Fibroblast of lung (primary cell): ENCODE measurements at regions not wholly inside any gene's neighbourhood (a gene's known extent, or its start where the extent isn't known, plus 50 kb on each side); places are given as distances from the start of the nearest gene placed in this dataset.

Experiments used
- DNase-seq, 2 donors: peaks; one replicate each; pipeline versions ENCODE4 v3.0.0 to v3.0.0-alpha.2; 2010; ENCODE audit warnings: low read depth in 2 of 2
- H2AFZ ChIP-seq: 2 replicates; pipeline ENCODE4 v1.5.1; 2012; ENCODE audit warnings: low read length, control low read depth, inconsistent platforms
- H3K27ac ChIP-seq: 2 replicates; pipeline ENCODE4 v1.5.1; 2011; ENCODE audit warnings: low read length, control low read depth; ENCODE audit not compliant: insufficient read depth
- H3K27me3 ChIP-seq: 2 replicates; pipeline ENCODE4 v1.5.1; 2011; ENCODE audit warnings: mild to moderate bottlenecking, low read length; ENCODE audit not compliant: control insufficient read depth, insufficient read depth
- H3K36me3 ChIP-seq: 2 replicates; pipeline ENCODE4 v1.5.1; 2011; ENCODE audit warnings: low read length; ENCODE audit not compliant: control insufficient read depth, insufficient read depth
- H3K4me1 ChIP-seq: 2 replicates; pipeline ENCODE4 v1.5.1; 2011; ENCODE audit warnings: low read length; ENCODE audit not compliant: control insufficient read depth, insufficient read depth; ENCODE audit errors: extremely low read depth
- H3K4me2 ChIP-seq: 2 replicates; pipeline ENCODE4 v1.5.1; 2011; ENCODE audit warnings: low read length, control low read depth; ENCODE audit not compliant: insufficient read depth; ENCODE audit errors: extremely low read depth
- H3K4me3 ChIP-seq, 4 experiments: fragments of 200-600 bp in 1 of 4; sonication (generic) in 1 of 4; replicated peaks in 1 of 4; 2 replicates each; pipeline ENCODE4 v1.5.1; 2011 to 2016; ENCODE audit warnings: low read length in 4 of 4, low read depth in 3 of 4, mild to moderate bottlenecking in 3 of 4, control low read depth in 2 of 4, inconsistent platforms in 1 of 4, mixed read lengths in 1 of 4; ENCODE audit not compliant: insufficient read depth in 1 of 4; ENCODE audit errors: control extremely low read depth in 1 of 4
- H3K79me2 ChIP-seq: 2 replicates; pipeline ENCODE4 v1.5.1; 2012; ENCODE audit warnings: mild to moderate bottlenecking, low read length, inconsistent platforms; ENCODE audit not compliant: control insufficient read depth, insufficient read depth
- H3K9ac ChIP-seq: 2 replicates; pipeline ENCODE4 v1.5.1; 2011; ENCODE audit warnings: mild to moderate bottlenecking, low read length, control low read depth; ENCODE audit not compliant: insufficient read depth
- H3K9me3 ChIP-seq: 2 replicates; pipeline ENCODE4 v1.5.1; 2012; ENCODE audit warnings: low read depth, low read length; ENCODE audit not compliant: control insufficient read depth, insufficient read depth
- H4K20me1 ChIP-seq: 2 replicates; pipeline ENCODE4 v1.5.1; 2011; ENCODE audit warnings: low read length; ENCODE audit not compliant: control insufficient read depth, insufficient read depth; ENCODE audit errors: extremely low read depth
- CTCF ChIP-seq, 2 donors: IDR thresholded peaks in 1 of 2; conservative IDR thresholded peaks in 1 of 2; 1 replicate in 1 of 2; 2 replicates in 1 of 2; pipeline ENCODE4 v1.5.1; 2011 to 2012; ENCODE audit warnings: low read length in 2 of 2, control low read depth in 1 of 2, inconsistent platforms in 1 of 2, low read depth in 1 of 2, mild to moderate bottlenecking in 1 of 2
- EZH2 ChIP-seq: IDR thresholded peaks from 2 replicates; pipeline ENCODE4 v1.5.1; 2012; ENCODE audit warnings: low read length, control low read depth, mild to moderate bottlenecking; ENCODE audit errors: missing control alignments

GRCh38 chr12:126076515-126076914 is 1011.3 kb downstream of the AACS start:
- Histone ChIP-seq H3K9ac (no peak overlapping the region), H3K4me2 (no peak overlapping the region), H3K27ac (no peak overlapping the region), H3K79me2 (no peaks in the 10 kb centered on the region), H3K9me3 (no peaks in the 10 kb centered on the region), H4K20me1 (no peaks in the 10 kb centered on the region), H2AFZ (no peak overlapping the region), H3K4me3 (no peak overlapping the region), H3K27me3 (no peaks in the 10 kb centered on the region), H3K4me1 (no peaks in the 10 kb centered on the region), H3K36me3 (no peaks in the 10 kb centered on the region)
- no peak for DNase-seq
- no peak for TF ChIP-seq CTCF (conservative IDR thresholded peaks at IDR 0.05 in 1 of 2, IDR thresholded peaks at IDR 0.05 in 1 of 2; ENCODE audit: low read depth in 1 of 2, low read length in 2 of 2)
- TF ChIP-seq EZH2, result no peak

GRCh38 chr12:126083926-126084325 is 1018.7 kb downstream of the AACS start:
- H3K9ac ChIP-seq, result no peak overlapping the region
- no peaks in the 10 kb centered on the region for H3K27me3 ChIP-seq
- H3K27ac ChIP-seq, result no peak overlapping the region
- H3K79me2 ChIP-seq, result no peaks in the 10 kb centered on the region
- H4K20me1 ChIP-seq, result no peaks in the 10 kb centered on the region
- H3K9me3 ChIP-seq, result no peaks in the 10 kb centered on the region
- no peaks in the 10 kb centered on the region for H3K4me1 ChIP-seq
- no peak for TF ChIP-seq EZH2
- TF ChIP-seq CTCF (conservative IDR thresholded peaks at IDR 0.05 in 1 of 2, IDR thresholded peaks at IDR 0.05 in 1 of 2; ENCODE audit: low read depth in 1 of 2, low read length in 2 of 2), result no peak
- H3K4me2 ChIP-seq, result no peak overlapping the region
- no peaks in the 10 kb centered on the region for H3K36me3 ChIP-seq
- no peak overlapping the region for H2AFZ ChIP-seq
- no peak overlapping the region for H3K4me3 ChIP-seq
- DNase-seq, result no peak

DNA sequence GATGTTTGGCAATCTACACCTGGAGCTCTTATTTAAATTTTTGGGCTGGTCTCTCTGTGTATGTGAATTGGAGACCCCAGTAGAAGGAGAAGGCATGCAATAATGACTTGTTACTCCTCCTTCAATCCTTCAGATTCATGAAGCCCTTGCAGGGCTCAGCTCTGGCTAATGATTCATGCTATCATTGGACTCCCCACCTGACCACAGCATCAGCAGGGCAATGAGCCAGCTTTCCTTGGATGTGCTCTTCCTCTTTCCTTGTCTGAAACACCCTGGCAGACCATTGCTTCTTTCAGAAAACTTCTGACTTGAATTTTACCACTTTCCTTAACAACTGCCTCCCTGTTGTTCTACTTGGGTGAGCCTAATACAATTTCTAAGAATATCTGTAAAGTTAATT is 1019.2 kb downstream of the AACS start:
- Histone ChIP-seq H3K9me3 (no peaks in the 10 kb centered on the region), H2AFZ (no peak overlapping the region), H3K27me3 (no peaks in the 10 kb centered on the region), H3K79me2 (no peaks in the 10 kb centered on the region), H3K36me3 (no peaks in the 10 kb centered on the region), H3K9ac (no peak overlapping the region), H3K4me2 (no peak overlapping the region), H3K27ac (no peak overlapping the region), H3K4me1 (no peaks in the 10 kb centered on the region), H3K4me3 (no peak overlapping the region), H4K20me1 (no peaks in the 10 kb centered on the region)
- no peak for TF ChIP-seq CTCF (conservative IDR thresholded peaks at IDR 0.05 in 1 of 2, IDR thresholded peaks at IDR 0.05 in 1 of 2; ENCODE audit: low read depth in 1 of 2, low read length in 2 of 2)
- DNase-seq, result peak in 1 of 2 donors; percentile 61
